Common myeloid progenitor, CD34-positive (primary cell): ENCODE measurements at regions not wholly inside any gene's neighbourhood (a gene's known extent, or its start where the extent isn't known, plus 50 kb on each side); places are given as distances from the start of the nearest gene placed in this dataset.
"Not testable (repeated sequence)": the region's sequence is repeated elsewhere in the genome, so short reads cannot be mapped to it uniquely, and the experiment has no call there.

Source experiments
- CTCF ChIA-PET: fragments of 350-600 bp; sonication (Branson Sonifier 250); formaldehyde crosslinking; loops from one replicate; lab custom pipeline; 2021; ENCODE audit warnings: antibody characterized with exemption; lab: Charles Lee
- POLR2A ChIA-PET: fragments of 350-600 bp; sonication (Branson Sonifier 250); formaldehyde crosslinking; loops from one replicate; lab custom pipeline; 2021; ENCODE audit warnings: antibody characterized with exemption; lab: Charles Lee
- DNase-seq, 3 donors: peaks; one replicate each; pipeline versions ENCODE4 v3.0.0 to v3.0.0-alpha.2; 2013
- H3K27ac ChIP-seq, 2 experiments: 1 replicate in 1 of 2; 2 replicates in 1 of 2; pipeline ENCODE4 v1.7.0; 2013; ENCODE audit warnings: inconsistent platforms in 2 of 2, low read length in 2 of 2, mild to moderate bottlenecking in 2 of 2, low read depth in 1 of 2, moderate library complexity in 1 of 2; ENCODE audit not compliant: severe bottlenecking in 2 of 2, insufficient read depth in 1 of 2, poor library complexity in 1 of 2
- H3K27me3 ChIP-seq, 5 experiments: replicated peaks in 2 of 5; 1 replicate in 3 of 5; 2 replicates in 2 of 5; pipeline versions ENCODE4 v1.6.1 to v1.7.0; 2013; ENCODE audit warnings: low read length in 4 of 5, mild to moderate bottlenecking in 2 of 5, moderate library complexity in 2 of 5, inconsistent platforms in 1 of 5; ENCODE audit not compliant: insufficient read depth in 5 of 5, control insufficient read depth in 4 of 5
- H3K36me3 ChIP-seq, 4 experiments: 1 replicate in 2 of 4; 2 replicates in 2 of 4; pipeline versions ENCODE4 v1.6.1 to v1.7.0; 2013; ENCODE audit warnings: low read length in 3 of 4, control low read depth in 1 of 4, mild to moderate bottlenecking in 1 of 4; ENCODE audit not compliant: control insufficient read depth in 4 of 4, insufficient read depth in 4 of 4
- H3K4me1 ChIP-seq, 4 experiments: 1 replicate in 3 of 4; 2 replicates in 1 of 4; pipeline versions ENCODE4 v1.6.1 to v1.7.1; 2013; ENCODE audit warnings: low read length in 3 of 4, mild to moderate bottlenecking in 3 of 4, control low read depth in 1 of 4, inconsistent platforms in 1 of 4, moderate library complexity in 1 of 4; ENCODE audit not compliant: control insufficient read depth in 4 of 4, insufficient read depth in 4 of 4; ENCODE audit errors: control extremely low read depth in 1 of 4
- H3K4me3 ChIP-seq, 7 experiments: 1 replicate in 4 of 7; 2 replicates in 3 of 7; pipeline versions ENCODE4 v1.5.1 to v1.7.0; 2013; ENCODE audit warnings: mild to moderate bottlenecking in 7 of 7, low read length in 6 of 7, moderate library complexity in 6 of 7, inconsistent platforms in 2 of 7, low read depth in 2 of 7, control low read depth in 1 of 7; ENCODE audit not compliant: insufficient read depth in 4 of 7, control insufficient read depth in 1 of 7; ENCODE audit errors: extremely low read depth in 1 of 7
- H3K9me3 ChIP-seq, 5 experiments: 1 replicate in 4 of 5; 2 replicates in 1 of 5; pipeline versions ENCODE4 v1.6.1 to v1.7.1; 2013; ENCODE audit warnings: low read length in 4 of 5, mild to moderate bottlenecking in 2 of 5, inconsistent platforms in 1 of 5, low read depth in 1 of 5, moderate library complexity in 1 of 5; ENCODE audit not compliant: control insufficient read depth in 4 of 5, insufficient read depth in 2 of 5; ENCODE audit errors: control extremely low read depth in 1 of 5
- WGBS: methylation state at CpG from one replicate; pipeline ENCODE4 v1.1.5; 2013; ENCODE audit not compliant: insufficient coverage; 5-methylcytosine and 5-hydroxymethylcytosine counted together

GRCh38 chrX:147533426-147533825 is 378.3 kb upstream of the FMR1 start:
- H3K4me3 ChIP-seq: no peak overlapping the region
- H3K27ac ChIP-seq: no peak overlapping the region
- no peaks in the 10 kb centered on the region for H3K27me3 ChIP-seq
- H3K36me3 ChIP-seq: no peaks in the 10 kb centered on the region
- no peak for DNase-seq
- H3K9me3 ChIP-seq: no peaks in the 10 kb centered on the region
- WGBS: no CpG with 5 or more reads among the region's 3 CpGs
- CTCF ChIA-PET: no interaction called here
- POLR2A ChIA-PET: no interaction called here
- H3K4me1 ChIP-seq: no peaks in the 10 kb centered on the region

- ChIA-PET CTCF (no interaction called here), POLR2A (no interaction called here)
- Histone ChIP-seq H3K27me3 (no peaks in the 10 kb centered on the region), H3K27ac (no peak overlapping the region), H3K36me3 (no peaks in the 10 kb centered on the region), H3K4me1 (no peaks in the 10 kb centered on the region), H3K4me3 (no peak overlapping the region), H3K9me3 (no peaks in the 10 kb centered on the region)
- no peak for DNase-seq
- WGBS: 72% methylated on average over 2 of the region's 4 CpGs
These were observed 374.5 kb upstream of the FMR1 start for GRCh38 chrX:147537172-147537571.

GRCh38 chrX:147548023-147548422 is 363.7 kb upstream of the FMR1 start:
- CTCF ChIA-PET, H3K4me3 ChIP-seq, POLR2A ChIA-PET, H3K9me3 ChIP-seq, H3K27ac ChIP-seq, DNase-seq, H3K4me1 ChIP-seq, H3K36me3 ChIP-seq, H3K27me3 ChIP-seq: not testable (repeated sequence)
- 100% methylated on average over 1 of the region's 5 CpGs for WGBS

- no peaks in the 10 kb centered on the region for H3K27me3 ChIP-seq
- peaks cover 0 to under 1% (median 0%) of the 10 kb centered on the region in 4 experiments for H3K4me1 ChIP-seq
- H3K9me3 ChIP-seq: no peaks in the 10 kb centered on the region
- H3K27ac ChIP-seq: no peak overlapping the region
- peak; percentile 16 to 55 (median 45) for DNase-seq
- CTCF ChIA-PET: no interaction called here
- POLR2A ChIA-PET: no interaction called here
- no peak overlapping the region for H3K4me3 ChIP-seq
- H3K36me3 ChIP-seq: no peaks in the 10 kb centered on the region
- no CpG with 5 or more reads among the region's 3 CpGs for WGBS
These were observed 361.5 kb upstream of the FMR1 start for GRCh38 chrX:147550217-147550616.

GRCh38 chrX:147559191-147559590 is 352.5 kb upstream of the FMR1 start:
- no peaks in the 10 kb centered on the region for H3K36me3 ChIP-seq
- ChIA-PET CTCF (no interaction called here), POLR2A (no interaction called here)
- 80% methylated on average over 1 of the region's 1 CpG for WGBS
- H3K9me3 ChIP-seq: no peaks in the 10 kb centered on the region
- no peaks in the 10 kb centered on the region for H3K4me1 ChIP-seq
- no peak overlapping the region for H3K4me3 ChIP-seq
- H3K27ac ChIP-seq: no peak overlapping the region
- no peaks in the 10 kb centered on the region for H3K27me3 ChIP-seq
- no peak for DNase-seq

- no peak overlapping the region for H3K27ac ChIP-seq
- H3K36me3 ChIP-seq: no peaks in the 10 kb centered on the region
- no peaks in the 10 kb centered on the region for H3K27me3 ChIP-seq
- no peaks in the 10 kb centered on the region for H3K9me3 ChIP-seq
- POLR2A ChIA-PET: no interaction called here
- no CpG with 5 or more reads among the region's 1 CpG for WGBS
- no peaks in the 10 kb centered on the region for H3K4me1 ChIP-seq
- DNase-seq: no peak
- CTCF ChIA-PET: no interaction called here
- no peak overlapping the region for H3K4me3 ChIP-seq
These were observed 346.5 kb upstream of the FMR1 start for GRCh38 chrX:147565237-147565636.

GRCh38 chrX:147570483-147570882 is 341.2 kb upstream of the FMR1 start:
- no peaks in the 10 kb centered on the region for H3K36me3 ChIP-seq
- H3K27me3 ChIP-seq: no peaks in the 10 kb centered on the region
- no CpG with 5 or more reads among the region's 1 CpG for WGBS
- no peak overlapping the region for H3K27ac ChIP-seq
- H3K4me3 ChIP-seq: no peak overlapping the region
- ChIA-PET CTCF (interaction anchor here (1.0 kb wide), 1 partner anchor 95 kb away, joined by 3 read pairs; no protein-coding TSS in a partner anchor), POLR2A (no interaction called here)
- DNase-seq: peak in 2 of 3 donors; percentile 3 to 7
- no peaks in the 10 kb centered on the region for H3K9me3 ChIP-seq
- no peaks in the 10 kb centered on the region for H3K4me1 ChIP-seq
